HG02588 (cell line): ENCODE measurements at regions not wholly inside any gene's neighbourhood (a gene's known extent, or its start where the extent isn't known, plus 50 kb on each side); places are given as distances from the start of the nearest gene placed in this dataset.

Experiments used
- ATAC-seq: cut with Tn5 transposase; IDR thresholded peaks from one replicate; pipeline ENCODE4 v1.9.1; 2021; ENCODE audit warnings: mild to moderate bottlenecking, moderate library complexity; ENCODE audit not compliant: unreplicated experiment

DNA sequence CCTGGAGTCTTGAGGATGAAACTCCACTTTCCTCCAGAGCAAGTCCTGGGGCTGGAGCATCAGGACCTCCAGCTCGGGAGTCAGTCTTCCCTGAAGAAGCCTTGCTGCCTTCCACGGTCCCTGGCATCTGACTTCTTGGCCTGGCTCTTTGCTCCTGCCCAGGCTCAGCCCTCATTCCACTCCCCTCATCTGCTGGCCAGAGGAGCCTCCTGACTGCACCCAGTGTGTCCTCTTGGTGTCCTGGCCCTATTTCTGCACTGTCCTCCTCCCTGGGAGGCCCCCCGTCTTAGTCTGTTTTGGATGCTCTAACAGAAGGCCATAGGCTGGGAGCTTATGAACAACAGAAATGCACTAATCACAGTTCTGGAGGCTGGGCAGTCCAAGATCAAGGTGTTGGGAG lies 231.5 kb downstream of the LOXHD1 start:
- no peak for ATAC-seq

DNA sequence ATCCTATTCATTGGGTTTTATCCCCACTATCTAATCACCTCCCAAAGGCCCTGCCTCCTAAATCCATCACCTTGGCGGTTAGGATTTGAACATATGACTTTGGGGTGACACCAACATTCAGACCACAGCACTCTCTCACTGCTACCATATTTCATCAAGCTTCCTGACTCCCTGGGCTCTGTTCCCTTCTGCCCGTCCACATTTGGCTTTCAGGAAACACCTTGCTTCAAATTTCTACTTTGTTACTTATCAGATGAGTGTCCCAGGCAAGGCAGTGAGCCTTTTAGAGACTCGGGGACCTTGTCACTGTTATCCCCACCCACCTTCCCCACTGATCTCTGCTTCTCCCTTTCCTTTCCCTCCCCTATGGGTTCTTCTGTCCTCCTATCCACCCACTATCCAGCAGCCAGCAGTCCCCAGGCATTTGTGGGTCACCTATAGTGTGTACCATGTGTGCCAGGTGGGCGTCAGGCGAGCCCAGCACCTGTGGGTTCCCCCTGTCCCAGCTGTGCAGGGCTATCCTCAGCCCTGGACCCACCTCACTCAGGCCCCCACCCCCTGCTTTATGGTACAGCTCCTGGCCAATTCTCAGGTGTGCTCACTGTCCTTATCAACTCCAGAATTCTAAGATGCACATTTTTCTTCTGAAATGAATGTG lies 230.9 kb downstream of the LOXHD1 start:
- no peak for ATAC-seq

DNA sequence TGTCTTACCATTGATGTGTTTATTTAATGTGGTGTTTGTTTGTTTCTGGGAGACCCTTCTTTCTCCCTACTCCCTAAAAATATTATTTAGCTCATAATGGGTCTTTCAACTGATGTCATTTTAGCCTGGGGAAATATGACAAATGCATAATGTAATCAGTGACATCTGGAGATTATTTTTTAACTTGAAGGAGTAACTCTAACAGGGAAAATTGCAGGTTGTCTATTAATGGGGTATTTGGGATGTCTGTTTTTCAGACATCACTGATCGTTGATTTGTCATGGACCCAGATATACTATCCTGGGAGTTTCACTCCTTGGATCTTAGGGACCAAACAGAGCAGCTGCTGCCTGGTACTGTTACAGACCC lies 230.4 kb downstream of the LOXHD1 start:
- no peak for ATAC-seq
